8988T (cell line): ENCODE measurements at regions not wholly inside any gene's neighbourhood (a gene's known extent, or its start where the extent isn't known, plus 50 kb on each side); places are given as distances from the start of the nearest gene placed in this dataset.

ENCODE experiments used
- DNase-seq: peaks from one replicate; pipeline ENCODE4 v3.0.0; 2011

DNA sequence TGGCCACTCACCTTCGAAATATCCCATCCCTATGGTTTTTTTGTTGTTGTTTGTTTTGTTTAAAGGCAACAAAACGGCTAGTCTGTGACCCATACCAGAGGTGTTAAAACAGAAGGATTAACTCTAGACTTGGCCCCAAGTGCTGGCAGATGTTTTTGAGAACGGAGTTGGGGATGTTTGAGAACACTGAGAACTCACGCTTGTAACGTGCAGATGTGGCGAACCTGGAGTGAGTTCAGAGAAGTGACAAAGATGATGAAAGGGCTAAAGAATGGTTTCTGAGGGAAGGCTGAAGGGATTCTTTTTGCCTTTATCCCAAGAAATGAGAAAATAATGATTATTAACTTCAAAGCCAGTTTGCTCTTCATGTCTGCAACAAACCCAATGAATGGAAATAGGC, 286.5 kb downstream of the ZNF608 start:
- DNase-seq, result no peak

DNA sequence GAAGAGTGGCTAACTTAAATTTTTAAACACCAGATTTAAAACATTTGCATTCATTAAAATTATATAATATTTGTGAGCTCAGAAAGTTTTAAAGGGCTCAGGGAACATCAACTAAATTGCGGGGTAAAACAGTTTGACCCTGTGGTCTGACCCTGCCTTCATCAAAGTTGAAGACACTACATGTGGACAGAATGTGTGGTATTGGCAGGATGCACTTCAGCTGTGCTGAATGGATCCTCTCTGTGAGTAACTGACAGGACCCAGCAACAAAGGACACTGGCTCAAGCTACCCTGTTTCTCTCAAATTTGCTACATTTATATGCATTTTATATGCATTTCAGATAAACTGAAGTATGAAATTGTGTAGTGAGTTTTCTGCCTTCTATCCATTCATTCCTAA, 288.5 kb downstream of the ZNF608 start:
- DNase-seq, result no peak

DNA sequence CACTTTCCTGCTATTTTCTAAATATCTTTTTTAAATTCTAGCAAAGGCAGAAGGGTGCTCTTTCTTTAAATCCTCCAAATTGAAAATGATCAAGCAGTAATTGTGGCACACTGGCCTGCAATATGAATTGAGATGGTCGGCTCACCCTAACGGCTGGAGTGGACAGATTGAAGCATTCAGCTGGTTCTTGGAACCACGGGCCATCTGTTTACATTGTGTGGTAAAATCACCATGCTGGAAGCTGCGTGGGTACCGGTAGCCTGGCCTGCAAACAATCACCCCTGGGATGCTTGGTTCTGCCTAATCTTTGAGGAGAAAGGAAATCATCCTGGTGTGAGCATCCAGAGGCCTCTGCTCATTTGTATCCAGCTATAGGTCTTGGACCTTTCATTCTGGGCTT, 289.3 kb downstream of the ZNF608 start:
- no peak for DNase-seq

DNA sequence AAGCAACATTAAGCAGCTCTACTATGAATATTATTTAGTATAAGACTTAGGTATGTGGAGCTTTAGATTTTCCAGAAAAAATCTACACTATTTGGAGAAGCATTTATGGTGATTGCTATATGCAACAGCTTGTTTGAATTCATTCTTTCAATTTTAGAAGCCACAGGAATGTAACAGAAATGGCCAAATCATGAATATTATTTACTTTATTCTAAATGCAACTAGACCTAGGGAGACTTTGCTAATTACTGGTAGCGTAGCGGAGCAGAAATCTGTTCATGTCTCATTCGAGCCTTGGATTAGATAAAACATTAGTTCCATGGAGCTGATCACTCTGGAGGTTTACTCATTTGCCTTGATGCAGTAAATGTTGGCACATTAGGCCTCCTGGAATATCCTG, 290.2 kb downstream of the ZNF608 start:
- DNase-seq, result no peak

- no peak for DNase-seq
Observed at GRCh38 chr5:124454081-124454480, 292.4 kb downstream of the ZNF608 start.

- DNase-seq, result no peak
Observed at GRCh38 chr5:124453221-124454051, 293.0 kb downstream of the ZNF608 start.

DNA sequence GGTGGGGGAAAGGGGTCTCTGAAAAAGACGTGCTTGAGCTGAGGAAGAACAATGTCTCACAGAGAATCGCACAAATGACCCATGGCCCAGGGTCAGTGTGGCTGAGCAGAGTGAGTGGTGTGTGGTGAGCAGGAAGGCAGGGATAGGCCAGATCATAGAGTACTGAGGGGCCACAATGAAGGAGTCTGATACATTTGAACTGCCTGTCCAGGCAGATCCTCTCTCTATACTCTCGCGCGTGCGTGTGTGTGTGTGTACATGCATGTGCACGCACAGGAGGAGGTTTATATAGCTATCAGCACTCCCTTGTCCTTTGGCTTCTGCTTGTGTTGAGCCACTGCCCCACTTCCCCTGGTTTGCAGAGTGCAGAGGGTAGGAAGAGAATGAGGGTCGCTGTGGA, 294.0 kb downstream of the ZNF608 start:
- DNase-seq, result no peak

- DNase-seq, result no peak
Observed at GRCh38 chr5:124451721-124452383, 294.6 kb downstream of the ZNF608 start.

- DNase-seq, result no peak
Observed at GRCh38 chr5:124446120-124446519, 300.3 kb downstream of the ZNF608 start.

GRCh38 chr5:124445070-124445619, 301.3 kb downstream of the ZNF608 start:
- DNase-seq, result no peak

DNA sequence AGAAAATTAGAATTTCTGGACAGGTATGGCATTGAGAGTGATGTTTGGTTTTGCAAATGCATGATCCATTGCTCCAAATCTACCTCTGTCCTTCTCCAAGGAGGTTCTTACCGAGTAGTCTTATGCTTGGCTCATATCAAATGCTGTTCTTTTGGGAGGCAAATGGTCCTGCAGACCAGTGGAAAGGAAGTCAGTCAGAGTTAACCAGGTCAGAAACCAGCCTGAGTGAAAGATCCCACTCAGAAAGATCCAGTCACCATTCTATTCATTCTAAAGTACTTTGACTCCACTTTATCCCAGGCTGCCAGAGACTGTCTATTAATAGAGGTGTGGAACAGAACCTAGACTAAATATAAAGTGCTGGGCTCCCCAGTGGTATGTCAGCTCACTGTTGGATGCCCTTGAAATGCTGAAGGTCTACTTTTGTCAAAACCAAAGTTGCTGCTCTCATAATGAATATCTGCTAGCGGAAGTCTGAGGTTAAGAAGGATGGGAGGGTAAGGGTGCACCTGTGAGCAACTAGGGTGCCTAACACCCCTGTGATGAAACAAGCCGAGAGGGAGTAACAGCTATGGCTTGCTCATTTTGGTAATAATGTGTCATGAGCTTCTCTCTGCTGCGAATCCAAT, 302.2 kb downstream of the ZNF608 start:
- no peak for DNase-seq

DNA sequence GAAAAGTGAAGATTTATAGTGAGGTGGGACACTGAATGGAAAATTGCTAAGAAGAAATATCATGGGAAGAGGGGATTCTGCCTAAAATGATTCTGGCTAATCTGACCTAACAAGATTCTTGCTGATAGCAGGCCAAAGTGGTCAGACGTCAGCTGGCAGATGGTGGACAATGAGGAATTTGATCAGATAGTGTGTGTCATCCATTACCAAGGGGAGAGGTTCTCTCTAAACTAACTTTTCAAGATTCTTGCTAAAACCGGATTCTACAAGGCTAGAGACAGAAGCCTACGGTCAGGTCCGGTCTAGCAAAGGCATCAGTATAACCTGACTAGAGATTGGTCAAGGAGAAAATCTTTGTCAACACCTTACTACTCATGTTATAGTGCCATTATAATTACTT, 306.0 kb downstream of the ZNF608 start:
- no peak for DNase-seq

GRCh38 chr5:124439609-124440008, 306.8 kb downstream of the ZNF608 start:
- DNase-seq, result no peak

DNA sequence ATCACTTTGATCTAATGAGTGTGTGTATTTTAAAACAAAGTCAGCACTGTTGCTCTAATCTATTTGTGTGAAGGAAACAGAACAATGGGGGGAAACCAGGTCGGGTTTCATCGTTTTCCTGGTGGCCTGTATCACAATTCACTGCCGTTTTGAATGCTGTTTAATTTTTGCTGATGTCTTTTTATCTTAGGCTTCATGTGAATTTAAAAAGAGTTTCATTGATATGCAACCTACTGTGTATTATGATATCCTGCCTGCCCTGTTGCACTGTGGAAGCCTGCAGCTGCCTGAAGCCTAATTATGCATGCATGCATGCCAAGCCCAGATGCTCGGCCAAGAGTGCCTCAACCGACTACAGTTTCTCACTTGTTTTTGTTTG, 307.5 kb downstream of the ZNF608 start:
- no peak for DNase-seq

DNA sequence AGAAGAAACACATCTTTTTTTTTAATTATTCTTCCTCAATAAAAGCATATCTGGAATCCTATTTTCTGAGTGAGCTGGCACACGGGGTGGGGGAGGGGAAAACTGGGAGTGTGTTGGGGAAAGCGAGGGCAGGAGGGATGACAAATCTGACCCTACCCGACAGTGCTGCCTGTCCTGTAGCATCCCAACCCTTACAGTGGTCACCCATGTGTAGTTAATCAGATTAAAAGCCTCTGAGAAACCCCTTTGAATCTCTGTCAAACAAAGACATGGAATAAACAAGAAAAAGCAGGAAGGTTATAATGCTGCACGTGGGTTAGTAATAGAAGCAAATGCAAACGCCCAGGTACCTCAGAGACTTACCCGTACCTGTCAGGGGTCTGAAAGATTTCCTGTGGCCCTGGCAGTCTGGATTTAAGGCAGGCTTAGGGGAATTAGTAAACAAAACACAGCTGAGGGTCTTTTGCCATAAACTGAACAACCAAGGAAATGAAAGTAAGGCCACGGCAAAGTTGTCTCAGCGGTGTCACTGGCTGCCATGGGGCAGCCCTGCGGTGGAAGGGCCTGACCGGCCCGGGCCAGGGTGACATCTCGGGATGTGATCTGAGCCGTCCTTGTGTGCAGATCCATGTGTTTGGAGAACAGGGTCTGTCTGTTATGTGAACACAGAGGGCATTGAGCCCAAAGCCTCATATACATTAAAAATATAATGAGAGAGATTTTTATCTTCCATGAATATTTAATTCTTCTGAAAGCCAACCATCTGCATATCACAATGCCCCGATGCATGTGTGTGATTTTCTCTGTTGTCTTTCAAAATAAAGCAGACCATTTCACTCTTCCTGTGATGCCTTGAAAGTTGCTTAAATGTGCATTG, 308.2 kb downstream of the ZNF608 start:
- no peak for DNase-seq

DNA sequence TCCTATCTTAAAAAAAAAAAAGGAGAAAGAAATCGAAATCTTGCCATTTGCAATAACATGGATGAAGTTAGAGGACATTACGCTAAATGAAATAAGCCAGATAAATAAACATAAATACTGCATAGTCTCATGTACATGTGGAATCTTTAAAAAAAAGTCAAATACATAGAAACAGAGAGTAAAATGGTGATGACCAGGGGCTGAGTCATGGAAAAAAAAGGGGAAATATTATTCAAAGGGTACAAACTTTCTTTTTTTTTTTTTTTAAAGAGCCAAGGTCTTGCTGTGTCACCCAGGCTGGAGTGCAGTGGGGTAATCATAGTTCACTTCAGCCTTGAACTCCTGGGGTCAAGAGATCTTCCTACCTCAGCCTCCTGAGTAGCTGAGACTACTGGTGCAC, 310.1 kb downstream of the ZNF608 start:
- no peak for DNase-seq

DNA sequence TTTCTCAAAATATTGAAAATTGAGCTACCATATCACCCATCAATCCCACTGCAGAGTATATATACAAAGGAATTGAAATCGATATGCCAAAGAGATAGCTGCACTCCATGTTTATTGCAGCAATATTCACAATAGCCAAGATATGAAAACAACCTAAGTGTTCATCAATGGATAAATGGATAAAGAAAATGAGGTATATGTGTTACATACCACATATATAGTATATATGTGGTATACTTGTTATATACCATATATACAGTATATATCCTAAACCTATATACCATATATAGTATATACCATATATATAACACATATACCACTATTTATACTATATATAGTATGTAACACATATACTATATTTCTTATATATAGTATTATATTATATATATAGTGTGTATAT, 313.3 kb downstream of the ZNF608 start:
- DNase-seq, result no peak

DNA sequence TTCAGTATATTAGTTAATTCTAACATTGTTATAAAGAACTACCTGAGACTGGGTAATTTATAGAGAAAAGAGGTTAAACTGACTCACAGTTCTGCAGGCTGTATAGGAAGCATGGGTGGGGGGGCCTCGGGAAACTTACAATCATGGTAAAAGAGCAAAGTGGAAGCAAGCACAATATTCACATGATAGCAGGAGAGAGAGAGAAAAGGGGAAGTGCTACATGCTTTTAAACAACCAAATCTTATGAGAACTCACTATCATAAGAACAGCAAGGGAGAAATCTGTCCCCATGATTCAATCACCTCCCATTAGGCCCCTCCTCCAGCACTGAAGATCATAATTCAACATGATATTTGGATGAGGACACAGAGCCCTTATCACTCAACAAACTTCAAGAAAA, 324.9 kb downstream of the ZNF608 start:
- no peak for DNase-seq

DNA sequence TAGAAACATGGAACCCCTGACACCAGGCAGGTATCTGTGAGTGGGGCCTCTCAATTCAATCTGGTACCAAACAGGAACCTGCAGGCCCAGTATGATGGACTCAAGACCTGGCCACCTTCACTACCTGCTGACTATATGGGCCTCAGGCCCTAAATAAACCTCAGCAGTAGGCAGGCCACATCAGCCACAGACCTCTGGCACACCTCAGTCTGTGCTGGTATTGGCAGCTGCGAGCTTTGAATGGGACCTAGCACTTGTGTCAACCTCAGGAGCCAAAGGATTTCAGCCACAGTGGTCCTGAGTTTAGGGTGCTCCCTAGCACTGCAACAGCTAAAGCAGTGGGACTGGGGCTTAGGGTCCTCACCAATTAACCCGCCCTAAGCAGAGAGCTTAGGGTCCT, 325.5 kb downstream of the ZNF608 start:
- DNase-seq, result no peak

DNA sequence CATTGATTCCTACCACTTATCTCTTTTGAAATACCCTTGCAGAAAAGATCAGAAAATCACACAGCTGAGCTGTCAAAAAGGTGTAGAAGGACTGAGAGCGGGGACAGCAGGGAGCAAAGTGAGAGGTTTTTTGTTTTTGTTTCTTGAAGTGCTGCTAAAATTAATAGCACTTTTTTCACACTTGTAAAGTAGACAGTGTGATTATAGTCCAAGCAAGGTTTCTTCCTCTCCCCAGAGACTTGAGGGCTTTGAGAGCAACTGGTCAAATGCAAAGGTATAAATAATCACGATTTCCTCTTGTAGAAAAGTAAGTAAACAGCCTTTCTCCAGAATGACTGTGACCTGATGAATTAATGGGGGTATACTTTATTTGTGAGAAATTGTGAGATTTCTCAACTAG, 326.9 kb downstream of the ZNF608 start:
- DNase-seq, result no peak

DNA sequence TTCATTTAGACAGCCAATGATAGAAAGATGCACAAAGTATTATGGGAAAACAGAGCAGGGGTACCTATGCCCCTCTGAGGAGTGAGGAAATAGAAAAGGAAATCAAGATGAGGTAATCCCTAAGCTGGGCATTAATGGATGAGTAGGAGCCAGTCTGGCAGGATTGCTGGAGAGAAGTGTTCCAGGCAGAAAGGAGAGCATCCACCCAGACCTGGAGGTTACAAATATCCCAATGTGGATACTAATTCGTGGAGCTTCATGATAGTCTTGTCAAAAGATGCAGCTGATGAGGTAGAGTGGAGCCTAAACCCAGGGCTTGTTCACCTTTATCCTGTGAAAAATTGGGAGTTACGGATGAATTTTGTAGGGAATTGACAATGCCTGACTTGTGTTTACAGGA, 328.0 kb downstream of the ZNF608 start:
- DNase-seq, result no peak

- DNase-seq, result no peak
Observed at GRCh38 chr5:124417196-124417595, 329.2 kb downstream of the ZNF608 start.

- DNase-seq, result no peak
Observed at GRCh38 chr5:124416627-124417026, 329.8 kb downstream of the ZNF608 start.
